Smooth muscle cell (in vitro differentiated cells): ENCODE measurements at regions not wholly inside any gene's neighbourhood (a gene's known extent, or its start where the extent isn't known, plus 50 kb on each side); places are given as distances from the start of the nearest gene placed in this dataset.

Experiments used
- DNase-seq: peaks from one replicate; lab custom pipeline; 2025; ENCODE audit not compliant: unreplicated experiment; lab: John Stamatoyannopoulos, UW
- H2AFZ ChIP-seq: fragments of 200-600 bp; sonication (generic); 2 replicates; pipeline ENCODE4 v1.6.0; 2016; ENCODE audit warnings: antibody characterized with exemption, low read depth, mild to moderate bottlenecking
- H3F3A ChIP-seq: fragments of 200-600 bp; sonication (generic); 2 replicates; pipeline ENCODE4 v1.6.0; 2017; ENCODE audit warnings: antibody characterized with exemption, low read depth
- H3K27ac ChIP-seq: fragments of 200-600 bp; sonication (generic); 2 replicates; pipeline ENCODE4 v1.5.1; 2016; ENCODE audit warnings: low read depth, mild to moderate bottlenecking
- H3K27me3 ChIP-seq: fragments of 200-600 bp; sonication (generic); 2 replicates; pipeline ENCODE4 v1.6.1; 2016; ENCODE audit warnings: low read depth, mild to moderate bottlenecking
- H3K36me3 ChIP-seq: fragments of 200-600 bp; sonication (generic); 2 replicates; pipeline ENCODE4 v1.5.1; 2016; ENCODE audit warnings: low read depth
- H3K4me1 ChIP-seq: fragments of 200-600 bp; sonication (generic); 2 replicates; pipeline ENCODE4 v1.5.1; 2016; ENCODE audit warnings: low read depth
- H3K4me2 ChIP-seq: fragments of 200-600 bp; sonication (generic); 2 replicates; pipeline ENCODE4 v1.6.0; 2016; ENCODE audit warnings: mild to moderate bottlenecking
- H3K4me3 ChIP-seq: fragments of 200-600 bp; sonication (generic); 2 replicates; pipeline ENCODE4 v1.5.1; 2016; ENCODE audit warnings: mild to moderate bottlenecking
- H3K79me2 ChIP-seq: fragments of 200-600 bp; sonication (generic); 2 replicates; pipeline ENCODE4 v1.6.0; 2016; ENCODE audit warnings: low read depth, mild to moderate bottlenecking
- H3K9ac ChIP-seq: fragments of 200-600 bp; sonication (generic); 2 replicates; pipeline ENCODE4 v1.6.0; 2016; ENCODE audit warnings: low read depth
- H3K9me3 ChIP-seq: fragments of 200-600 bp; sonication (generic); replicated peaks from 2 replicates; pipeline ENCODE4 v1.5.1; 2016; ENCODE audit warnings: low read depth
- H4K20me1 ChIP-seq: fragments of 200-600 bp; sonication (generic); 2 replicates; pipeline ENCODE4 v1.6.0; 2016; ENCODE audit warnings: low read depth
- WGBS: methylation state at CpG from one replicate; pipeline ENCODE4 v1.1.7; 2016; ENCODE audit warnings: low lambda C conversion rate; 5-methylcytosine and 5-hydroxymethylcytosine counted together
- TF ChIP-seq, protein P1 (sequence below): fragments of 200-600 bp; sonication (generic); IDR thresholded peaks from 2 replicates; pipeline ENCODE4 v1.5.1; 2017; ENCODE audit warnings: borderline replicate concordance, mild to moderate bottlenecking, antibody characterized with exemption; ENCODE audit not compliant: insufficient read depth, poor library complexity, severe bottlenecking

DNA sequence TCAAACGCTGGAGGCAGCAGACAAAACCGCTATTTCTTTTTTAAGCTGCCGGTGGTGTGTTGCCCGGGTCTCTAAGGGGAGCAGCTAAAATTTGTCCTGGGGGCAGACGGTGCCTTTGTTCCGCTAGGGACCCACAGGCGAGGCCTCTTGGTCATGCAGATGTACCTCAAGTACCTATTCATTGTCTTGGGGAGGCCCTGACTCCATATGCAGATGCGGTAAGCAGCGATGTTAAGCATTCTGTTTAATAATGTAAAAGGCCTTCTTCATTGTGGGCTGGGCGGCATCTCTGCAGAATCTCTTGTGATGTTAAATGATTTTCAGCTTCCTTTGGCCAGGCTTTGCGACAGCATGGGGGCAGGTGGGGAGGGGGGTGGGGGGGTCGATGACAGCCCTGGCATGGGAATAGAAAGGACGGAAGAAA lies 98.9 kb upstream of the PJA1 start:
- Histone ChIP-seq H3K4me1 (peaks cover 12% of the 10 kb centered on the region), H4K20me1 (no peaks in the 10 kb centered on the region), H3K27me3 (peaks cover 28% of the 10 kb centered on the region), H3F3A (no peaks in the 10 kb centered on the region), H3K9me3 (no peaks in the 10 kb centered on the region), H3K36me3 (no peaks in the 10 kb centered on the region), H3K79me2 (no peaks in the 10 kb centered on the region), H3K9ac (no peak overlapping the region), H2AFZ (no peak overlapping the region), H3K4me2 (no peak overlapping the region), H3K27ac (no peak overlapping the region), H3K4me3 (no peak overlapping the region)
- TF ChIP-seq, protein P1, sequence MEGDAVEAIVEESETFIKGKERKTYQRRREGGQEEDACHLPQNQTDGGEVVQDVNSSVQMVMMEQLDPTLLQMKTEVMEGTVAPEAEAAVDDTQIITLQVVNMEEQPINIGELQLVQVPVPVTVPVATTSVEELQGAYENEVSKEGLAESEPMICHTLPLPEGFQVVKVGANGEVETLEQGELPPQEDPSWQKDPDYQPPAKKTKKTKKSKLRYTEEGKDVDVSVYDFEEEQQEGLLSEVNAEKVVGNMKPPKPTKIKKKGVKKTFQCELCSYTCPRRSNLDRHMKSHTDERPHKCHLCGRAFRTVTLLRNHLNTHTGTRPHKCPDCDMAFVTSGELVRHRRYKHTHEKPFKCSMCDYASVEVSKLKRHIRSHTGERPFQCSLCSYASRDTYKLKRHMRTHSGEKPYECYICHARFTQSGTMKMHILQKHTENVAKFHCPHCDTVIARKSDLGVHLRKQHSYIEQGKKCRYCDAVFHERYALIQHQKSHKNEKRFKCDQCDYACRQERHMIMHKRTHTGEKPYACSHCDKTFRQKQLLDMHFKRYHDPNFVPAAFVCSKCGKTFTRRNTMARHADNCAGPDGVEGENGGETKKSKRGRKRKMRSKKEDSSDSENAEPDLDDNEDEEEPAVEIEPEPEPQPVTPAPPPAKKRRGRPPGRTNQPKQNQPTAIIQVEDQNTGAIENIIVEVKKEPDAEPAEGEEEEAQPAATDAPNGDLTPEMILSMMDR, result no peak
- no peak for DNase-seq
- WGBS, result 36% methylated on average over 11 of the region's 13 CpGs

DNA sequence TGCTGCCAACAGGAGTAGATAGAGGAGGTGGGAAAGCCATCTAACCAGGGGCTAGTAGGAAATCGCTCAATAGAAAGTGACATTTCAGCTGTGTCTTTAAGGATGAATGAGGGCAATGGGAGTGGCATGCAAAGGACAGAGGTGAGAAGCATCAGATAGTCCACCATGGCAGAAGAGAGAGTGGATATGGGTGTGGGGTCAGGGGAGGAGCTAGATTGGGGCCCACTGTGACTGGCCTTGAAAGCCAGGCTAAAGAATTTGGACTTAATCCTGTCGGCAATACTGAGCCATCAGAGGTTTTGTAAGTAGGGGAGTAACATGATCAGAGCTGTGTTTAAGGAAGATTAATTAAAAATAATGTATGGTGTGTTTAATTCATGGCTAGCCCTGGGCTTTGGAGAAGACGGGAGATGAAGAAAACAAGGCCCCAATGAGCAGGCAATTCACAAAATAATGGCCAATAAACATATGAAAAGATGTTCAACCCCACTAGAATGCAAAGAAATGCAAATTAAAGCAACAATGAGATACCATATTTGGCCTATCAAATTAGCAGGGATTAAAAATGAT lies 98.1 kb upstream of the PJA1 start:
- Histone ChIP-seq H3K4me1 (peaks cover 12% of the 10 kb centered on the region), H3K9ac (no peak overlapping the region), H3K27ac (no peak overlapping the region), H2AFZ (no peak overlapping the region), H4K20me1 (no peaks in the 10 kb centered on the region), H3K4me3 (no peak overlapping the region), H3F3A (no peaks in the 10 kb centered on the region), H3K27me3 (peaks cover 28% of the 10 kb centered on the region), H3K9me3 (no peaks in the 10 kb centered on the region), H3K36me3 (no peaks in the 10 kb centered on the region), H3K4me2 (no peak overlapping the region), H3K79me2 (no peaks in the 10 kb centered on the region)
- TF ChIP-seq, protein P1, result no peak
- WGBS, result 57% methylated on average over 3 of the region's 3 CpGs
- DNase-seq, result no peak

DNA sequence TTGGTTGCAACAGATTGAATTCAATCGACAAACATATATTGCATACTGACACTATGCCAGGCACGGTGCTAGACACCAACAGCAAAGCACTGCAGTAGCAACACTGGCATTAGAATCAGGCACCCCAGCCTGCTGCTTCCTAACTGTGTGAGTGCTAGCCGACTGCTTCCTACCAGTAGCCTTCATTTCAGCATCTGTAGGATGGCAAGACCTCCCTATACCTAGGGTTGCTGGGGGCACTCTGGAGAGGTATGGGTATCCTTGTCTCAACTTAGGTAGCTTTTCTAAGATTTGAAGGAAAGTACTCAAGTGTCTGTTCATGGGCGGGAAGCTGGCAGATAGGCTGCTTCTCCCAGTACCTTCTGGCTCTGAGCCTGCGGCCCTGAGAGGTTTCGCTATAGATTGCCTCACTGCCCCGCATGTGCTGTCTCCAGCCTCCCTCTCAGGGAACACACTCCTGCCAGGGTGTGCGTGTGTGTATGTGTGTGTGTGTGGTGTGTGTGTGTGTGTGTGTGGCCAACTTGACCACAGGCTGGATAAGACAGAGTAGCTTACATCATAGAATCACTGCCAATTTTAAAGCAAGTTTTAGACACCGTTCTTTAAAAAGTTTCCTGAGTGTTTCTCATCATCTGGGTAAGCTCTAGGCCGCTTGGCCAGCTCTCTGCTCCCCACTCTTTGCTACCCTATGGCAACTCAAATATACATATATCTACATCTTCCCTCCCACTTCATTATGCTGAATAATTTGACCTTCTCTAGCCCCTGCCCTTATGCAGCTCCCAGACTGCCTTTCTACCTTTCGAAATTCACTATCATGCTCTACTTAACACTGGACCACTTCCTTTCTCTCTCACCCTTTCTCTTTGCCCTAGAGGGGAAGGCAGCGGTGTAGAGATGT lies 97.0 kb upstream of the PJA1 start:
- WGBS, result 62% methylated on average over 12 of the region's 12 CpGs
- Histone ChIP-seq H3K36me3 (no peaks in the 10 kb centered on the region), H3K4me3 (no peak overlapping the region), H3K27me3 (peaks cover 28% of the 10 kb centered on the region), H2AFZ (no peak overlapping the region), H3F3A (no peaks in the 10 kb centered on the region), H4K20me1 (no peaks in the 10 kb centered on the region), H3K79me2 (no peaks in the 10 kb centered on the region), H3K9ac (no peak overlapping the region), H3K9me3 (no peaks in the 10 kb centered on the region), H3K4me1 (peaks cover 12% of the 10 kb centered on the region), H3K27ac (no peak overlapping the region), H3K4me2 (no peak overlapping the region)
- DNase-seq, result peak; percentile 3
- TF ChIP-seq, protein P1, result no peak
